Activated CD4-positive, alpha-beta T cell treated with anti-CD3 and anti-CD28 coated beads, Interleukin-2, amount 50 U/mL, for 4 hours (primary cell): ENCODE measurements at regions not wholly inside any gene's neighbourhood (a gene's known extent, or its start where the extent isn't known, plus 50 kb on each side); places are given as distances from the start of the nearest gene placed in this dataset.
A peak's percentile ranks its signal among the peaks of the same experiment; 100 is the strongest.
"Not testable (repeated sequence)": the region's sequence is repeated elsewhere in the genome, so short reads cannot be mapped to it uniquely, and the experiment has no call there.

Experiments
- DNase-seq, 2 experiments: peaks; one replicate each; pipeline ENCODE4 v3.0.0-alpha.2; 2020

DNA sequence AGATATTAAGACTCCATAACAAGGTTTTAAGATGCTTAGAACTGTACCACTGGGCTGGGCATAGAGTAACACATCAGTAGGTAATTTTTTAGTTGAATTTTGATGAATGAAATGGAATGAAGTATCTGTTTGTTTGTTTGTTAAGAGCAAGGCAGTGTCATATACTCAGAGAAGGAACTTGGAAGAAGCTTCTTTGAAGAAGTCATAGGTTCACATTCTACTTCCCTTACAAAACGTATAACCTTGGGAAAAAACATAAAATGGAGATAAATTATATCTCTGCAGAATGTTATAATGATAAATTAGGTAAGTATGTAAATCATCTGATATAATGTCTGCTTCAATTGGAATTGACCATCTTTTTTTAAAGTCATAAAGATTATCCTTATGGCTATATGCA lies 122.1 kb upstream of the SLC39A10 start:
- DNase-seq: no peak

DNA sequence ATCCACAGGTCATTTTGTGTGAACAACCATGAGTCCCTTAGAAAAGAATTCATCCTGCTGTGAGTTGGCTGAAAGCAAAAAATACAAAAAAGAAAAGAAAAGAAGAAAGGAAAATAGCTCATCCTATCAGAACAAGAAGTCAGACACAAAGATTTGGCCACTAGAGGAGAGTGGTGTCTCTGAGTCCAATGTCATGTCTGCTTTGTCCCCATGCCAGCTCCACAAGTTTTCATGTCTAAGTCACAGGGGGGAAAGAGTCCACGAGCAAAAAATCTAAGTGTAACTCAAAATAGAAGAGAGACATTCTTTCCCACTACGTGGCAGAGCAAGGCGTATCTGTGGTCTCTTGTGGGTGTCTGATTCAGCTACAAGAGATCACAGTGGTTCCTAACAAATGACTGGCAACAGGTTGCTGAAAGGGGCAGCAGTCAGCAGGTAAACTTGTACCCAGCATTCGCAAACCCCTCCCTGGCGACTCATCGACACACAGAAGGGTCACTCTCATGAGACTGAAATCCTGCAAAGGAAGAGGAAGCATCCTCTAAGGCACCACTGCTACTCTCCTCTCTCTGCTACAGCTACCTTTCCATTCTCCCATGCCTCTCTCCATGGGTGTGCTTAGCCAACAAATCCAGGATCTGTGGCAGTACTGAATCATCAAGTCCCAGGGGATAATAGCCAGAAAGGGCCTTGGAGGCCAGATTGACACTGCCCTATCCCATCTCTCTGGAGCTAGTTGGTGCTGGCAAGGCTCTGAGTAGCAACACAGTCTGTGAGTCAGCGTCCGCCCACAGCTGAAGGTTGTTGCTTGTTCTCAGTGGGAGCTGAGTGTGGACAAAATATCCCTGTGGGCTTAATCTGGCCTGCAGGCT lies 123.0 kb upstream of the SLC39A10 start:
- peak; percentile 78 to 80 for DNase-seq

DNA sequence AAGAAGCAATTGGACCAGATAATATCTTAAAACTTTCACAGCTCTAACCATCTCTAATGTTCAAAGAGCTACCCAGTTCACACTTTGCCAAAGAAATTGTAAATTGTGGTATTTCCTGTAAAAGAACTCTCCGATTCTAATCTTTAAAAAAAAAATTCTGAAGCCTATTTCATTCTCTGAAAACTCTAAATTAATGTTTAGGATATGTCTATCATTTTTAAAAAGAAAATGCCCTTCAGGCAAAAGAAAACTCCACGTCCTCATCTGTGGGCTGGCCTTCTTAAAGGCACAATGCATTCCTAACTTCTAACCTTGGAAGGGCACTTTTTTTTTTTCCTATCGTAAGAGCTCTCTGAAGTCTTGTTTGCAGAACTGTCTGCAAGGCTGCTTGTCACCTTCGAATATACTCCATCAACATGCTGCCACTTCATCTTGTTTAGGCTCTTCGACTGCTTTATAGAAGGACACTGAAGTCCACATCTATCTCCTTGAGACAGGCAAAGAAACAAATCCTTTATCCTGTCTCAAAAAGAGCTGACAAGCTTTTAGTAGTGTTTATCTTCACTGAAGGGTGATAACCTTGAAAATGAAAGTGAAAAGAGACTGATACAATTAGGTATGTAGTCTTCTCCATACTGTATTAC lies 124.3 kb upstream of the SLC39A10 start:
- no peak for DNase-seq

DNA sequence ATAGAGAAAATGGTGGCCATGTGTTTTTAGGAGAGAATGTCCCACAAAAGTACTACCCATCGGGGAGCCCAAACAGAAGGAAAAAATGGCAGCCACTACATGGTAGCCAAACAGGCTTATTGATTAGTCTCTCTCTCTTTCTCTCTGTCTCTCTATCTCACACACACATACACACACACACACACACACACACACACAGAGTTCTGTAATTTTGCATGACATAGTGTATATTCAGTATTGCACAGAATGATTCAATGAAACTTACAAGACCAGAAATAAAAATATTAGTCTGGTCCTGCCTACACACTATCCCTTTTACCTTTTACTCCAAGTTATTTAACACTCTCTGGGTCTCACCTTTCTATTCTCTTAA lies 124.8 kb upstream of the SLC39A10 start:
- DNase-seq: no peak

DNA sequence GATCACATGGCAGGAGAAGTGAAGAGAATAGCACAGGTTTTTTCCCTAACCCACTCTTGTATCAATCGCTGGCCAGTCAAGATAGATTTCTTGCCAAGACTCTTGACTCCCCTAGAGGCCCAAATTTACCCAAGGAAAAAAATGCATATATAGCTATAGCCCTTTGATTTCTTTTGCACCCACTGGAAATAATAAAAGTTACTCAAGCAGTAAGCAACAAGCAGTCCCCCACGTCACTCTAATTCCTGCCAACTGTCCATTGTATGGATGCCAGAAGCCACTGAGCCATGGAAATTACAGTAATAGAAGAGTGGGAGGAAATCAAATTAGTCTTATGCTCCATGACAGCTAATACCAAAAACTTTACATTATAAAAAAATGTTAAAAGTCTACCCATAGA lies 125.3 kb upstream of the SLC39A10 start:
- no peak for DNase-seq

DNA sequence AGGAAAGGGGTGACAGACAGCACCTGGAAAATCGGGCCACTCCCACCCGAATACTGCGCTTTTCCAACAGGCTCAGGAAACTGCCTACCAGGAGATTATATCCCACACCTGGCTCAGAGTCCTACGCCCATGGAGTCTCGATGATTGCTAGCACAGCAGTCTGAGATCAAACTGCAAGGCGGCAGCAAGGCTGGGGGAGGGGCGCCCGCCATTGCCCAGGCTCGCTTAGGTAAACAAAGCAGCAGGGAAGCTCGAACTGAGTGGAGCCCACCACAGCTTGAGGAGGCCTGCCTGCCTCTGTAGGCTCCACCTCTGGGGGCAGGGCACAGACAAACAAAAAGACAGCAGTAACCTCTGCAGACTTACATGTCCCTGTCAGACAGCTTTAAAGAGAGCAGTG lies 133.8 kb upstream of the SLC39A10 start:
- DNase-seq: not testable (repeated sequence)

DNA sequence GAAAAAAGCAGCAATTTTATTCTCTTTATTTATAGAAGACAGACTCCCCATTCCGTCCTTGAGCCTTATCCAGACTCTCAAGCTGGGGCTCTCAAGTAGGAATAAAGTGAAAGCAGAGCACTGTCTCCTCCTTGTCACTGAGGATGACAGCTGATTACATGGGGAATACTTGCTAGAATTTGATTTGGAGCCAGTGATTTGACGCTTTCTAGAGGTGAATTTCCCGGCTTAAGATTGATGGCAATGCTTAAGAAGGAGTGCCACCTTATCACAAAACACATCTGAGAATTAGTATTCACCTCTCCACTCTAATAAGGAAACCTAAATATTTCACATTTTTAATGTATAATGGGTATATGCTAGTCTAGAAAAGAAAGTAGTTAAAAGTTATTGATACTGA lies 135.4 kb upstream of the SLC39A10 start:
- DNase-seq: no peak

DNA sequence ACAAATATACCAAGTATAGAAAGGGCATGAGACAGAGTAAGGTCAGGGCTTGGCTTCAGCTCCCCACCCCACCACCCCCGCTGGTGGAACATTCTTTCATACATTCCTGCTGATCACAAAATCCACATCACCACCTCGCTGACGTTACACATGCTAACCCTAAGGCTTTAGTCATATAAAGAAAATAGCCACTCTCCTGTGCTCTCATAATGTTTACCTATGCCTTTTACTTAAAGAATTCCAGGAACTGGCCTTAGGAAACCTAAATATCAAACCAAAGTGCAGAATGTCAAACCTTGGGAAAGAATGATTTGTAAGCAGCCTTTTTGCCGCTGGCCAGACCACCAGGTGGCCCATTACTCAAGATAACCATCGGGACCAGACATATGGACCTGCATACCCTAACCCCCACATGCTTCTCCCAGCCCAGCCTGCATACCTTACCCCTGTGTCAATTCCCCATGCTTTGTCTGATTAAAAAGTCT lies 136.3 kb upstream of the SLC39A10 start:
- DNase-seq: no peak

DNA sequence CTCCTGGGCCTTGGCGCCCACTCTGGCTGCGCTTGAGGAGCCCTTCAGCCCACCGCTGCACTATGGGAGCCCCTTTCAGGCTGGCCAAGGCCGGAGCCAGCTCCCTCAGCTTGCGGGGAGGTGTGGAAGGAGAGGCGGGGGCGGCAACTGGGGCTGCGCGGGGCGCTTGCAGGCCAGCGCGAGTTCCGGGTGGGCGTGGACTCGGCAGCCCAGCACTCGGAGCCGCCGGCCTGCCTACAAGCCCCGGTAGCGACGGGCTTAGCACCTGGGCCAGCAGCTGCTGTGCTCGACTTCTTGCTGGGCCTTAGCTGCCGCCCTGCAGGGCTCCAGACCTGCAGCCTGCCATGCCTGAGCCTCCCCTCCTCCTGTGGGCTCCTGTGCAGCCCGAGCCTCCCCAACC lies 141.5 kb upstream of the SLC39A10 start:
- DNase-seq: no peak

DNA sequence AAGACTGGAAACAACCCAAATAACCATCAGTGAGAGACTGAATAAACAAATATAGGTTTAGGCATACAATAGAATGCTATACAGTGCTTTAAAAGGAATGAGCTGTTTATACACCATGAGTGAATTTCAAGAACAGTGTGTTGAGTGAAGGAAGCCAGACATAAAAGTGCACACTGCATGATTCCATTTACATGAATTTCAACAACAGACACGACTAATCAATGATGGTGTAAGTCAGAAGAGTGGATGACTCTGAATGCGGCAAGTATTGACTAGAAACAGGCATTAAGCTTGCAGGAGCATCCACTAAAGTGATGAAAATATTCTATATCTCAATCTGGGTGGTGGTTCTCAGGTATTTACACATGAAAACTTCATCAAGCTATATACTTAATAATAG lies 142.7 kb upstream of the SLC39A10 start:
- DNase-seq: no peak

DNA sequence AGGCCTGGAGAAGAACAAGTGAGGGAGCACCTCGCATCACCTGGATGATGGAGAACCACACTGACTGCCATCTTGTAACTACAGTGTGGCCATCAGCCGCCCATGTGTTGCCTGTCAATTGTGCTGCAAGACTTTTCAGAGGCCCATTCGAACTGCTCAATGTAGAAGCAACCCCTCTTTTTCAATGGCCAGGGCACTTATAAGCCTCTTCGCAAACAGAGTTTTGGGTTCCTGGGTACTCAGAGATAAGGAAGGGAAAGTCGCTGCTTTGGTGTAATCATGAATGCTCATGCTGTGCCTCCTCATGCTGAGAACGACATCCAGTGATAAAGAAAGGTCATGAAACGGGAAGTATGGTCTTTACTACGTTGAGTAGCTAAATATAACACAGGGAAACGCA lies 143.9 kb upstream of the SLC39A10 start:
- DNase-seq: no peak

DNA sequence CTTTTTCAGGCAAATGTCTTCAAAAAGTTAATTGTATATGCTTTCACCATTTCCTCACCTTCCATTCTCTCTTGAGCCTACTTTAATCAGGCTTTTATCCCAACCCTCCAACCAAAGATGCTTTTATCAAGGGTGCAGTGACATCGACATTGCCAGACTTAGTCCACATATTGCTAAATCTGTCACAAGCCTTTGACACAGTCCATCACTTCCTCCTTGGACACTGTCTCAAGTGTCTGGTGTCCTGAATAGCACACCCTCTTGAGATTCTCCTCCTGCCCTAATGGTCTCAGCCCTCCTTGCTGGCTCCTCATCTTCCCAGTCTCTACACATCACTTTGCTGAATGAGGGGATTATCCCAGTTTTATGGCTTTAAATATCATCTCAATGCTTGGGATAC lies 147.5 kb upstream of the SLC39A10 start:
- no peak for DNase-seq

DNA sequence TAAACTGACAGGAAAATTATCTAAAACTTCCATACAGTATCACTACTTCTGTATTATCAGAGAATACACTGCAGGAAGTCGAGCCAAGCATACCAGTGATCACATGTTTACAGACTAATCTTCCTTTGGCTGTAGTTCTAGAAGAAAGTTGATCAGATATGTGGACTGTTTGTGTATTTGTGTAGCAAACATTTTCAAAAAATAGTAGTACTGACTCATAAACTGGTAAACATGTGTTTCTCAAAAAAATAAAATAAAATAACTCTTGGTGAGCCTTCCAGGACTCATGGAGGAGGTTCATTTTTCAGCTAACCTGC lies 148.9 kb upstream of the SLC39A10 start:
- no peak for DNase-seq

DNA sequence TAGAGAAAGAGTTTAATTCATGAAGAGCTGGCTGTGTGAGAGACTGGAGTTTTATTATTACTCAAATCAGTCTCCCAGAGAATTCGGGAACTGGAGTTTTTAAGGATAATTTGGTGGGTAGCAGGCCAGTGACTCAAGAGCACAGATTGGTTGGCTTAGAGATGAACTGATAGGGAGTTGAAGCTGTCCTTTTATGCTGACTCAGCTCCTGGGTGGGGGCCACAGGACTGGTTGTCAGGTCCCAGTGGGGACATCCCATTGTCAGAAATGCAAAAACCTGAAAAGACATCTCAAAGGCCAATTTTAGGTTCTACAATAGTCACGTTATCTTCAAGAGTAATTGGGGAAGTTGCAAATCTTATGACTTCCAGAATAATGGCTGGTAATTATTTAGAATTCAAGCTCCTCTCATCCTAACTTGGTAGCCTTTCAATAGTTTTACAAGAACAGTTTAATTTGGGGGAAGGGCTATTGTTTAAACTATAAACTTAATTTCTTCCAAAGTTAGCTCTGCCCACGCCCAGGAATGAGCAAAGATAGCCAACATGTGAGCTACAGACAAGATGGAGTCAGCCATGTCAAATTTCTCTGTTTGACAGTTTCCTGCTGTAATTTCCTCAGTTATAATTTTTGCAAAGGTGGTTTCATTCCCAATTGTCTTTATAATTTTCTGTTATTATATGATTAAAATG lies 149.4 kb upstream of the SLC39A10 start:
- DNase-seq: no peak

DNA sequence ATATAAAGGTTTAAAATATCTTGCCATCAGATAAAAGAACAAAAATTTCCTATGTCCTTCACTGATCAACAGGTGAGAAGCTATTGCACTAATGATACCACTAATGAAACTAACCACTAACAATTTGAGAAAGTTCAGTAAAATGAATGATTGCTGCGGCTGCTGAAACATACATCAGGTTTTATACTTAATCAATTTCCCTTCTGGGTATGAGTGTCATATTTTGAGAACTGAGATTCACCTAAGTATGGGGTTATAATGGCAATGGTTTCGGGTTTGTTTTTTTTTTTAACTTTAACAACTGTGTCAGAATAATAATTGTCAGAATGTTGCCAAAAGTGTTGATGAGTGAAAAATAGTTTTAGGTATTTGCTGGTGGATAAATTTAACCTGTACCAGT lies 151.3 kb upstream of the SLC39A10 start:
- no peak for DNase-seq

DNA sequence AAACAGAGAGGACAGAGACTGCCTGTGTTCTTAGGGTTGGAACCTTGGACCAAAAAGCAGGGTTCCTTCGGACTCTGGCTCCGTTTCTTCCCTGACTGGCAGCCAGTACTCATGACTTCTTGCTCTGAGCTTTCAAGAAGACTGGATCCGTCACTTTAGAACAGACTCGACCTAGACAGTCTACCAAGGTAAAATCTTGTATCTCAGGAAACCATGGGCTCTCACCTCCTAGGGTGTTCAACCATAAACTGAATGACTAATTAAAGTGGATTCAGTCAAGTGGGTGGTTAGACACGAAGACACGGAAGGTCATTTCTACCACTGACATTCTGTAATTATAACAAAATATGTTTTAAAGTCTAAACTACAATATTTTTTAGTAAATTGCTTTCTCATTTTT lies 153.8 kb upstream of the SLC39A10 start:
- no peak for DNase-seq

DNA sequence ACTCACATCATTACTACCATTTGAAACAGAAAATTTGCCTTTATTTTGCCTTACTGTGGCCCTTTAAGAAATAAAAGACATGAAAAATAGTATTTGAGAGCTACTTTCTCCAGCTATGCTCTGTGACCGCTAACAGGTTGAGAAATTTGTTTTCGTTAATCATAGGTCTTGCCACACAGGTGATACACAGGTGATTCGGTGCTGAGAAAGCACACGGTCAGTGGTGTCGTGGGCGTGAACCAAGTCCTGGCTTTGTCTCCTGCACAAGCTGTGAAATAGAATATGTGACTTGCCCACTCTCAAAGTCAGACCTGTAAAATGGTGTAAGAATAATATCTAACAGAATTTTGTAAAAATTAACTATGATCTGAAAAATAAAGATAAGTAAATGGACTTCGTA lies 155.3 kb upstream of the SLC39A10 start:
- no peak for DNase-seq

DNA sequence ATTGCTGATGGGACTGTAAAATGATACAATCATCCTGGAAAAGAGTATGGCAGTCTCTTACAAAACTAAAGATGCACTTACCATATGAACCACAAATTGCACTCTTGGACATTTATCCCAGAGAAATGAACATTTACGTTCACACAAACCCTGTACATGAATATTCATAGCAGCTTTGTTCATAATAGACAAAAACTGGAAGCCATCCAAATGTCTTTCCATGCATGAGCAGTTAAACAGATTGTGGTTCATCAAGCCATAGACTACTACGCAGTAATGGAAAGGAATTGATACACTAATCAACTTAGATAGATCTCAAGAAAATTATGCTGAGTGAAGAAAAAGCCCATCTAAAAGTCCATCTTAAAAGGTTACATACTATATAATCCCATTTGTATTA lies 156.1 kb upstream of the SLC39A10 start:
- DNase-seq: no peak

DNA sequence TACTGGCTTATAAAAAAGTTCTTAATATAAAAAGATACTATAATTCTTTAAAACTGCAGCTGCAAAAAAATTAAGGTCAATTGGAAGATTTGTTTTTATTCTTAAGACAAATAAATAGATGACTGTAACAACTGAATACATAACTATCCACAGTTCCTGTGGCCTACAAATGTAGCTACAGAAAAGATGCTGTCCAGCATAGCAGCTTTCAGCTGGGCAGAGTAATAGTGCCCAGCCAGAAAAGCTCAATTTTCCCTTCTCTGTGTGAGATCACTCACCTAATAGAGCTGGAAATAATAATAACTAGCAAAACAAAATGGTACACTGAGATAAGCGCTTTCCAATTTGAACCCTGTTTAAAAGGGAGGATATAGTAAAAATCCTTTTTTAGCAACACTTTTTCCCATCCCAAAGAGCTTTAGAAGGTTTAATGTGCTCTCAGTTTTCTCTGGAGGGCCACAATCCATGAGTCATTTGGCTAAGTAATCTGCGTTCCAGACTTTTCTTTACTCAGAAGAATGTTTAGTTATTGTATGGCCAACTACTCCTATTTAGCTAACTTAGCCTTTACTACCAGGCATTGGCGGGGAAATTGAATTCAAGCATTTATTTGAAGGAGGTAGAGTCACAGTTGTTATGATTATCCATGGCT lies 158.1 kb upstream of the SLC39A10 start:
- no peak for DNase-seq

DNA sequence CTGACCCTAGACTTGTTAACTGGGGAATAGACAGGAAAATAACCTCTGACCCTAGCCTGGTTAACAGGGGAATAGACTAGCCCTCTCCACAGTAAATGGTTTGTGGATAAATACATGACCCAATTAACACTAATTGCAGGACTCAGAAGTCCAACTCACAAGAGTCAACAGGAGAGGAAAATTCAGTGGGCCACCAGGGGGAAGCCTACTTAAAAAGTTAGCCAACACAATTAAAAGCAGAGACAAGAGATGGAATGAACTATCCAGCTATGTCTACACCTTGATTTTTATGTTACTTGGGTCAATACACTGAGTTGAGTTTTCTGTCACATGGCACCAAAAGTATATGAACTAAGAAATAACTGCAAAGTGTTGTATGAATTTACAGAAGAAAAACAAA lies 158.8 kb upstream of the SLC39A10 start:
- DNase-seq: peak; percentile 68 to 69

DNA sequence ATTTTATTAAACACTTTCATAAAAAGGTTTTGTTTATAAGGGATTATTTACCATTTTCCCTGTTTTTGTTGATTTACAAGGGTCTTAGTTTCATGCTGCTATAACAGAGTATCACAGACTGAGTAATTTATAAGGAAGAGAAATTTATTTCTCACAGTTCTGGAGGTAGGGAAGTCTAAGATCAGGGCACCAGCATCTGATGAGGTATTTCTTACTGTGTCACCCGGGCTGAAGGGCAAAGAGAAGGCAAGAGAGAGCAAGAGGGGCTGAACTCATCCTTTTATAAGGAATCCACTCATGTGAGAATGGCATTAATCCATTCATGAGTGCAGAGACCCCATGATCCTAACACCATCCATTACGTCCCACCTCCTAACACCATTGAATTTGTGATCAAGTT lies 160.0 kb upstream of the SLC39A10 start:
- no peak for DNase-seq

DNA sequence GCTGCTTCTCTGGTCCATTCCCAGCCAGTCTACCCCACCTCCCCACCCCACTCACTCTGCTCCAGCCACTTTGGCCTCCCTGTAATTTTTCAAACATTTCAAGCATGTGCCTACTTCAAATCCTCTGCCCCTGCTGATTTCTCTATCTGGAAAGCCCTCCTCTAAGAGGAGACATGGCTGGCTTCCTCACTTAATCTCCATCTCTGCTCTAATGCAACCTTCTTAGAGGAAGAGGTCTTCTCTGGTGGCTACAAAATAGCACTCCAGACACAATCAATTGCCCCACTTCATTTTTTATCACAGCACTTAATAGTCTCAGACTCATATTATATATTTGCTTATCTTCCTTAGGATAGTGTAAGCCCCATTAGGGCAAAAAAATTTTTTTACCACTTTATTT lies 161.1 kb upstream of the SLC39A10 start:
- DNase-seq: no peak

DNA sequence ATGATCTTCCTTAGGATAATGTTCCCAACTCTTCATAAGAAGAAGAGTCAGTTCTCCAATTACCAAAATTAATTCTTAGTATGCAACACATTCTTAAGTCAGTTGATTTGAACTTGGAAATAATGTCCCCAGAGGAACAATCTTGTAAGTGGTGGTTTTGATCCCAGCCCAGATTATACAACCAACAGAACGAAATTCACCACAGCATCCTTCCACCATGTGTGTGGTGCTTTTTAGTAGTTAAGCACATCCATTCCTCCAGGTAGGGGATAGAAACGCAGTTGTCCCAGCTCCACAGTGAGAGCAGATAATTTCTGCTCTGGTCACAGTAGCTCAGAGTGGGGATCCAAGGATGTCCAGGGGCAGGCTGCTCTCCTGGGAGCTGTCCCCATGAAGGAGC lies 161.7 kb upstream of the SLC39A10 start:
- no peak for DNase-seq

DNA sequence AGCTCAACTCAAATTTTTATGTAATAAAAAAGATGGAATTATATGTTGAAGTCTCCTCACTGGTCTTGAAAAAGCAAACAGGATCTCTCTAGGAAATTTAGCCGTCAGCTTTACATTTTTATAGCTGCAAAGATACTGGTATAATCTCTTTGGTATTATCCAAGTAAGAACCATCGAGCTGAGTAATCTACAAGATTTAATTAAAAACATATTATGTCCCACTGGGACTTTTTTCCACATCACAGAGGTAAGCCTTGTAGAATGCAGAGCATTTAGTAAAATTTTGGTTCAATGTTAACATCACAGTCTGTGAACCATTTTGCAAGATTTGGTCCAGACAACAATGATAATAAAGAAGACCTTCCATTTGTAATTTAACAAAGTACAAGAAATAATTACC lies 162.6 kb upstream of the SLC39A10 start:
- no peak for DNase-seq
